Esophagus squamous epithelium (tissue), 5 donors: ENCODE measurements at regions not wholly inside any gene's neighbourhood (a gene's known extent, or its start where the extent isn't known, plus 50 kb on each side); places are given as distances from the start of the nearest gene placed in this dataset.

Experiments
- DNase-seq: peaks from one replicate; lab custom pipeline; 2025; lab: John Stamatoyannopoulos, UW
- H3K27ac ChIP-seq, 4 donors: fragments of 200-600 bp; sonication (generic); one replicate each; pipeline ENCODE4 v1.5.1; 2016 to 2019; ENCODE audit warnings: mild to moderate bottlenecking in 1 of 4
- H3K27me3 ChIP-seq, 4 donors: fragments of 200-600 bp; sonication (generic); 1 replicate in 3 of 4; 2 replicates in 1 of 4; pipeline versions ENCODE4 v1.5.1 to v1.6.0; 2017 to 2021; ENCODE audit warnings: antibody characterized with exemption in 1 of 4
- H3K36me3 ChIP-seq, 3 donors: fragments of 200-600 bp; sonication (generic); one replicate each; pipeline ENCODE4 v1.5.1; 2016 to 2019
- H3K4me1 ChIP-seq, 3 donors: fragments of 200-600 bp; sonication (generic); one replicate each; pipeline ENCODE4 v1.5.1; 2017 to 2019
- H3K4me3 ChIP-seq, 4 donors: fragments of 200-600 bp; sonication (generic); 1 replicate in 3 of 4; 2 replicates in 1 of 4; pipeline ENCODE4 v1.5.1; 2016 to 2019; ENCODE audit warnings: mild to moderate bottlenecking in 2 of 4, moderate library complexity in 1 of 4
- H3K9me3 ChIP-seq, 3 donors: fragments of 200-600 bp; sonication (generic); one replicate each; pipeline ENCODE4 v1.5.1; 2016 to 2019
- POLR2A ChIP-seq, 4 donors: fragments of 450-650 bp; IDR thresholded peaks; one replicate each; pipeline ENCODE4 v1.6.1; 2017; ENCODE audit warnings: antibody characterized with exemption in 4 of 4, mild to moderate bottlenecking in 4 of 4, moderate library complexity in 3 of 4
- WGBS, 2 donors: methylation state at CpG; one replicate each; pipeline ENCODE4 v1.1.5; 2018; 5-methylcytosine and 5-hydroxymethylcytosine counted together
- intact Hi-C: fragments of 100-400 bp; cut with DNase I; formaldehyde crosslinking; loops from one replicate; pipeline ENCODE4 v1.15.0; 2022
- TF ChIP-seq, protein P1 (sequence below), 6 experiments: fragments of 450-650 bp in 4 of 6; fragments of 200-600 bp in 2 of 6; sonication (generic) in 2 of 6; IDR thresholded peaks; one replicate each; pipeline ENCODE4 v1.5.1; 2016 to 2019; ENCODE audit warnings: antibody characterized with exemption in 6 of 6, mild to moderate bottlenecking in 4 of 6, moderate library complexity in 4 of 6
- donor health status: DM: yes; HTN: yes; CAD: no.

DNA sequence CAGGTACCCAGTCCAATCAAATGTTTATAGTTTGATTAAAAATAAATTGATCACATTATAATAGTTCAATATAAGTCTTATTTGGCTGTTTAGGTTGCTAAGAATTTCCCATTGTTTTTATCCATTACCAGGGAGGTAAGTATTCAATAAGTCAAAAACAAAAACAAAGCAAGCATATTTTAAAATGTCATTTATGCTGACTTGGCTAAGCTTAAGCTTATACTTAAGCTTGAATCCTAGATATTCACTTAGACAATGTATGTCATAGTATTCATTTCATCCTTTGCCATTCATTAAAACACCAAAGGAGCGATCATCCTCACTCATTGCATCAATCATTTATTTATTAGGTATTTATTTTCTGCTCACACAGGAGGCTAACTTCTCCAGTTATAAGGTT, 144.9 kb downstream of the PRL start:
- TF ChIP-seq, protein P1, sequence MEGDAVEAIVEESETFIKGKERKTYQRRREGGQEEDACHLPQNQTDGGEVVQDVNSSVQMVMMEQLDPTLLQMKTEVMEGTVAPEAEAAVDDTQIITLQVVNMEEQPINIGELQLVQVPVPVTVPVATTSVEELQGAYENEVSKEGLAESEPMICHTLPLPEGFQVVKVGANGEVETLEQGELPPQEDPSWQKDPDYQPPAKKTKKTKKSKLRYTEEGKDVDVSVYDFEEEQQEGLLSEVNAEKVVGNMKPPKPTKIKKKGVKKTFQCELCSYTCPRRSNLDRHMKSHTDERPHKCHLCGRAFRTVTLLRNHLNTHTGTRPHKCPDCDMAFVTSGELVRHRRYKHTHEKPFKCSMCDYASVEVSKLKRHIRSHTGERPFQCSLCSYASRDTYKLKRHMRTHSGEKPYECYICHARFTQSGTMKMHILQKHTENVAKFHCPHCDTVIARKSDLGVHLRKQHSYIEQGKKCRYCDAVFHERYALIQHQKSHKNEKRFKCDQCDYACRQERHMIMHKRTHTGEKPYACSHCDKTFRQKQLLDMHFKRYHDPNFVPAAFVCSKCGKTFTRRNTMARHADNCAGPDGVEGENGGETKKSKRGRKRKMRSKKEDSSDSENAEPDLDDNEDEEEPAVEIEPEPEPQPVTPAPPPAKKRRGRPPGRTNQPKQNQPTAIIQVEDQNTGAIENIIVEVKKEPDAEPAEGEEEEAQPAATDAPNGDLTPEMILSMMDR (IDR thresholded peaks at IDR 0.05), result no peak
- no peak for TF ChIP-seq POLR2A (IDR thresholded peaks at IDR 0.05)
- intact Hi-C loops, result no loop called here
- Histone ChIP-seq H3K36me3 (no peaks in the 10 kb centered on the region), H3K27me3 (no peaks in the 10 kb centered on the region), H3K4me1 (peaks cover 0 to 34% (median 12%) of the 10 kb centered on the region in 3 donors), H3K27ac (no peak overlapping the region), H3K4me3 (no peak overlapping the region), H3K9me3 (no peaks in the 10 kb centered on the region)
- WGBS, 2 donors, result 92 to 100% methylated on average over 1 of the region's 1 CpG
- DNase-seq, result no peak

DNA sequence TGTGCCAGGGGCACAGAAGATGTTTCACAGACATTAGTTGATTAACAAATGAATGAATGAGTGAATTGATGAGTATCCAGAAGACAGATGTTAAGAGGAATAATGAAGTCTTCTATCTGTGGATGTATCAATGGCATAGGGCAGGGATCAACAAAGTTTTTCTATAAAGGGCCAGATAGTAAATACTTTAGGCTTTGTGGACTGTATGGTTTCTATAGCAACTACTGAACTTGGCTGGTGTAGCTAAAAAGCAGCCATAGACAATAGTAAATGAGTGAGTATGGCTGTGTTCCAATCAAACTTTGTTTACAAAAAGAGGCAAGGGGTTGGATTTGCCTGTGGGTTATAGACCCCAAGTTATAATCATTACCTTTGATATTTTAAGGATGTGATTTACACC, 144.0 kb downstream of the PRL start:
- Histone ChIP-seq H3K4me3 (no peak overlapping the region), H3K4me1 (peaks cover 0 to 24% (median 8%) of the 10 kb centered on the region in 3 donors), H3K9me3 (no peaks in the 10 kb centered on the region), H3K36me3 (no peaks in the 10 kb centered on the region), H3K27me3 (no peaks in the 10 kb centered on the region), H3K27ac (no peak overlapping the region)
- intact Hi-C loops, result no loop called here
- TF ChIP-seq POLR2A (IDR thresholded peaks at IDR 0.05), result no peak
- TF ChIP-seq, protein P1 (IDR thresholded peaks at IDR 0.05), result no peak
- DNase-seq, result no peak

DNA sequence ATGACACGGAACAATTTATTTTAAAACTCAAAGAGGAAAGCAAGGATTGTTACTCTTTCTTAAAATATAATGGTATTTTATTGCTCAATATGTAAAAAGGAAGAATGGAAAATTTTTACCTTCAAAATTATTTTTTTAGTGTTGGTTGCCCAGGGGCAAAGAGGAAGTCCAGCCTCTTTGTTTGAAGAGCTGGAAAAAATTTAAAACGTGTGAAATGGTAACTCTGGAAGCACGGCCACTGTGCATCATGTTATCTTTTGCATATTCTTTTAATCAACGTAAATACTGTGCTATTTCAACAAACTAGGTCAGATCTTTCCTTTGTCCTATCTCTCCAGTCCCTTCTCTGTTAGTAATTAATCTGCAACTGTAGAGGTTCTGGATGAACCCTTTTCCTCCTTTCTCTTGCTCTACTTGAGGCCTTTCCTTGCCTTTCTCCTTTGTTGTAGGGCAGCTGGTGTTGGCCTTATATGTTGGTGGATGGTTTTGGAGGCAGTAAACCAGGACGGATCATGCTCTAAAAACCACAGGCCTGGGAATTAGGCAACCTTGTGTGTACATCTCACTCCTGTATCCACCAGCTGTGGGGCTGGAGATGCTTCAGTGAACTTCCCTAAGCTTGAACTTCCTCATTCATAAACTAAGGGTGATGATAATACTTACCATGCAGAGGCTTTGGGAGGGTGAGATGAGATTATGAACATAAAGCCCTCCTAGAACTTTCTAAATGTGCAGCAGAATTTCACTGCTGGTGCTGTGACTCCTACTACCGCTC, 143.3 kb downstream of the PRL start:
- WGBS, 2 donors, result 67 to 74% methylated on average over 6 of the region's 6 CpGs
- intact Hi-C loops, result no loop called here
- Histone ChIP-seq H3K9me3 (no peaks in the 10 kb centered on the region), H3K27ac (no peak overlapping the region), H3K36me3 (no peaks in the 10 kb centered on the region), H3K4me1 (peaks cover 0 to 18% (median 8%) of the 10 kb centered on the region in 3 donors), H3K4me3 (no peak overlapping the region), H3K27me3 (no peaks in the 10 kb centered on the region)
- no peak for DNase-seq
- TF ChIP-seq POLR2A (IDR thresholded peaks at IDR 0.05), result no peak
- TF ChIP-seq, protein P1 (IDR thresholded peaks at IDR 0.05), result no peak

DNA sequence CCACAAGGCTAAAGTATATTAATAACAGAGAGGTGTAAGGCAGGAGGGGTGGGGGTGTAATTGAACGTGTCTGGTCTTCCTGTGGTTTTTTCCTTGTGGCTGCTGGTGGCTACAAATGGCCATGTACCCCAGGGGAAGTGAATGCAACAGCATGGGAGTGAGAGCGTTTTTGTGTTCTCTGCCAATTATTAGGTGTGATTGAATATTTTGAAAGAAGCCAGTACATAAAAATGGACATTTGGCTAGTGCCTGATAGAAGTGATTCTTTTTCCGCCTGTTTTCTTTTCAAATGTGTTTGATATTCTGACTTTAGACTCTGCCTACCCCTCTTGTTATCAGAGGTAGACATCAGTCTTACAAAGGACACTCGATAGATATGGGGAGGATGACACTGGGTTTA, 141.3 kb downstream of the PRL start:
- Histone ChIP-seq H3K27me3 (no peaks in the 10 kb centered on the region), H3K9me3 (no peaks in the 10 kb centered on the region), H3K27ac (no peak overlapping the region), H3K4me3 (no peak overlapping the region), H3K4me1 (no peaks in the 10 kb centered on the region), H3K36me3 (no peaks in the 10 kb centered on the region)
- intact Hi-C loops, result no loop called here
- DNase-seq, result no peak
- WGBS, 2 donors, result 74 to 91% methylated on average over 4 of the region's 4 CpGs
- TF ChIP-seq, protein P1 (IDR thresholded peaks at IDR 0.05), result no peak
- no peak for TF ChIP-seq POLR2A (IDR thresholded peaks at IDR 0.05)

DNA sequence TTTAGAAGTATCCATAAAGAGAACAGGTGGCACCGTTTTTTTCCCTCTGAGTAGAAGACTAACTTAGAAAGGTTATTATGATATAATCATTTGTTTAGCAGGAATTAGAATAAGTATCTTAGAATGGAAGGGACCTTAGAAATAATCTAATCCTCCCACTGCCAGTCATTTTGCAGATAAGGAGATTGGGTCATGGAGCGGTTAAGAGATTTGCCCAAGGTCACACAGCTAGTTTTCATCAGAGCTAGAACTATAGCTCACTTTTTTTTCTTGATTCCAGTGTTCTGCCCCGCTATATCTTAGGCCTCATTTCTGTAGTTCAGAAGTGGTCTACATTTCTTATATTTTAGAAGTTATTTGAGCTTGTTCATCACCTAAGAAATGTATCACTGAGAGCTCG, 139.6 kb downstream of the PRL start:
- no peaks in the 10 kb centered on the region for H3K9me3 ChIP-seq
- 87 to 93% methylated on average over 4 of the region's 4 CpGs for WGBS, 2 donors
- no peaks in the 10 kb centered on the region for H3K27me3 ChIP-seq
- no peak for DNase-seq
- no peak overlapping the region for H3K4me3 ChIP-seq
- no peaks in the 10 kb centered on the region for H3K36me3 ChIP-seq
- no peak for TF ChIP-seq POLR2A (IDR thresholded peaks at IDR 0.05)
- TF ChIP-seq, protein P1 (IDR thresholded peaks at IDR 0.05), result no peak
- no peaks in the 10 kb centered on the region for H3K4me1 ChIP-seq
- intact Hi-C loops, result no loop called here
- no peak overlapping the region for H3K27ac ChIP-seq
